ENCODE measurements at regions not wholly inside any gene's neighbourhood (a gene's known extent, or its start where the extent isn't known, plus 50 kb on each side); places are given as distances from the start of the nearest gene placed in this dataset.

- TF ChIP-seq CTCF (IDR thresholded peaks at IDR 0.05) (no peak), POLR2A (IDR thresholded peaks at IDR 0.05) (no peak), EP300 (IDR thresholded peaks at IDR 0.05) (no peak)
Measured at GRCh38 chr11:37527545-37527944, 929.5 kb upstream of the RAG2 start.

Measured in ovary (tissue), 3 donors.